ENCODE measurements at regions not wholly inside any gene's neighbourhood (a gene's known extent, or its start where the extent isn't known, plus 50 kb on each side); places are given as distances from the start of the nearest gene placed in this dataset.

GRCh38 chr12:28050606-28051005 lies 78.1 kb upstream of the PTHLH start (continued):
- TF ChIP-seq, protein P1, sequence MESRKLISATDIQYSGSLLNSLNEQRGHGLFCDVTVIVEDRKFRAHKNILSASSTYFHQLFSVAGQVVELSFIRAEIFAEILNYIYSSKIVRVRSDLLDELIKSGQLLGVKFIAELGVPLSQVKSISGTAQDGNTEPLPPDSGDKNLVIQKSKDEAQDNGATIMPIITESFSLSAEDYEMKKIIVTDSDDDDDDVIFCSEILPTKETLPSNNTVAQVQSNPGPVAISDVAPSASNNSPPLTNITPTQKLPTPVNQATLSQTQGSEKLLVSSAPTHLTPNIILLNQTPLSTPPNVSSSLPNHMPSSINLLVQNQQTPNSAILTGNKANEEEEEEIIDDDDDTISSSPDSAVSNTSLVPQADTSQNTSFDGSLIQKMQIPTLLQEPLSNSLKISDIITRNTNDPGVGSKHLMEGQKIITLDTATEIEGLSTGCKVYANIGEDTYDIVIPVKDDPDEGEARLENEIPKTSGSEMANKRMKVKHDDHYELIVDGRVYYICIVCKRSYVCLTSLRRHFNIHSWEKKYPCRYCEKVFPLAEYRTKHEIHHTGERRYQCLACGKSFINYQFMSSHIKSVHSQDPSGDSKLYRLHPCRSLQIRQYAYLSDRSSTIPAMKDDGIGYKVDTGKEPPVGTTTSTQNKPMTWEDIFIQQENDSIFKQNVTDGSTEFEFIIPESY (IDR thresholded peaks at IDR 0.05; ENCODE audit: extremely low read depth, insufficient replicate concordance, low read length), result no peak
- no peak for TF ChIP-seq TCF7L2 (IDR thresholded peaks at IDR 0.05; ENCODE audit: borderline replicate concordance, extremely low read depth, insufficient read depth, insufficient read length)

DNA sequence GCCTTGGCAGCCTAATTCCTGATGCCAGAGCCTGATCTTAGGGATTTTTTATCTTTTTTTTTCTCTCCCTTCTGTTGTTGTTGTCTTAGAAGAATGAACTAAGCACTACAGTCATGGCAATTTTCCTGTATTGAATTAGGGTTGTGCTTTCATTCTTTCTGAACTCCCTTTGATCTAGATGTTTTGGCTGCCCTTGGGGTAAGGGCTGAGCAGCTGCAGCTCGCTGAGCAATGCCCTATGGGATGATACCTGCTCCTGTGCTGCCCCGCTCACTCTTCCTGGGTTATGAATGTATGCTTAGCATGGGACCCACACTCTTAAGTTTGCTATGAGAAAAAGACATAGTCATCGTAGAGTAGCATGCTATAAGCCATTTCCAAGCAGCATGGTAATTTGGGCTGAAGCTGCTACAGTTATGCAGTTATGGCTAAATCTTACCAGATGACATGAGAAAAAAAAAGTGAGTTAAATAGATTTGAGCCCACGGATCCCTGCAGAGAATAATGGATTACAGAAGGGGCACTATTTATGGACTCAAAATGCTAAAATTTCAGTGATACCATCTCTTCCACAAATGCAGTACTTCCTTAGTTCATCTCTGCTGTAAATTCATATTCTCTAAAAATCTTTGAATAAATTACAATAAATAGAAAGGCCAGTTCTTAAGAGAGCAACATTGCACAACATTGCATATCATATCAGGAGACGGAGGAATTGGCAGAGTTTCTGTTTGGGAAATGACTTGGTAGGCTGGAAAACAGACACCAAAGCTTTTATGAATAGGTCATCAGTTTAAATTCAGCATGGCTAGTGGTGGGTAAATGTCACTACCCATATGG lies 79.2 kb upstream of the PTHLH start:
- ATAC-seq (no peak), DNase-seq (ENCODE audit: low read depth, low spot score) (no peak)
- Histone ChIP-seq H3K4me1 (ENCODE audit: control insufficient read depth in 1 of 2, insufficient read depth in 2 of 2, low read length in 2 of 2) (no peaks in the 10 kb centered on the region), H3K27ac (ENCODE audit: low read depth, low read length) (no peak overlapping the region), H3K4me3 (replicated peaks in 1 of 2; ENCODE audit: low read depth in 1 of 2, low read length in 2 of 2) (no peak overlapping the region), H3K27me3 (ENCODE audit: insufficient read depth, low read length) (no peaks in the 10 kb centered on the region), H3K79me2 (ENCODE audit: insufficient read depth, low read length) (no peaks in the 10 kb centered on the region), H3K4me2 (ENCODE audit: low read length) (no peak overlapping the region), H3K9me2 (ENCODE audit: insufficient read depth) (no peaks in the 10 kb centered on the region), H2AFZ (ENCODE audit: low read depth, low read length, poor library complexity, severe bottlenecking) (no peak overlapping the region), H3K36me3 (ENCODE audit: control insufficient read depth in 1 of 2, insufficient read depth in 2 of 2, low read length in 2 of 2) (no peaks in the 10 kb centered on the region), H3K9me3 (ENCODE audit: control insufficient read depth in 1 of 2, insufficient read depth in 1 of 2, low read depth in 1 of 2, low read length in 2 of 2) (no peaks in the 10 kb centered on the region), H4K20me1 (ENCODE audit: insufficient read depth) (no peaks in the 10 kb centered on the region), H3K9ac (ENCODE audit: low read length) (no peak overlapping the region)
- BruUV-seq (replicated peaks), result no TSS peak
- TF ChIP-seq, protein P2, sequence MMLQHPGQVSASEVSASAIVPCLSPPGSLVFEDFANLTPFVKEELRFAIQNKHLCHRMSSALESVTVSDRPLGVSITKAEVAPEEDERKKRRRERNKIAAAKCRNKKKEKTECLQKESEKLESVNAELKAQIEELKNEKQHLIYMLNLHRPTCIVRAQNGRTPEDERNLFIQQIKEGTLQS (IDR thresholded peaks at IDR 0.05), result no peak
- TF ChIP-seq ZFX (IDR thresholded peaks at IDR 0.05) (no peak), SP1 (IDR thresholded peaks at IDR 0.05; ENCODE audit: low read depth) (no peak), YY1 (IDR thresholded peaks at IDR 0.05; ENCODE audit: extremely low read depth, insufficient replicate concordance, low read depth, low read length) (no peak), SIN3A (IDR thresholded peaks at IDR 0.05; ENCODE audit: low read depth) (no peak), POLR2AphosphoS5 (IDR thresholded peaks at IDR 0.05; ENCODE audit: low read depth, low read length) (no peak), FOSL1 (IDR thresholded peaks at IDR 0.05; ENCODE audit: low read depth) (no peak), CBX3 (IDR thresholded peaks at IDR 0.05; ENCODE audit: low read depth) (no peak), TCF7L2 (IDR thresholded peaks at IDR 0.05; ENCODE audit: borderline replicate concordance, extremely low read depth, insufficient read depth, insufficient read length) (no peak), EZH2 (IDR thresholded peaks at IDR 0.05) (no peak)
- TF ChIP-seq, protein P1 (IDR thresholded peaks at IDR 0.05; ENCODE audit: extremely low read depth, insufficient replicate concordance, low read length), result no peak
- ChIA-PET RAD21 (ENCODE audit: low non-redundant PET in 1 of 2, low total read pairs in 2 of 2, uncharacterized antibody in 2 of 2, unreplicated experiment in 2 of 2) (no interaction called here), POLR2A (no interaction called here), CTCF (no interaction called here)
- intact Hi-C loops (cut with micrococcal nuclease), result no loop called here

Data from HCT116 (cell line).